GM23338 (cell line): ENCODE measurements at regions not wholly inside any gene's neighbourhood (a gene's known extent, or its start where the extent isn't known, plus 50 kb on each side); places are given as distances from the start of the nearest gene placed in this dataset.

Experiments used
- CTCF ChIP-seq, 2 experiments: fragments of 200-600 bp in 1 of 2; sonication (generic) in 1 of 2; conservative IDR thresholded peaks; 2 replicates each; pipeline versions ENCODE4 v1.5.1 to v1.6.1; 2016 to 2017; ENCODE audit warnings: antibody characterized with exemption in 2 of 2, low read depth in 2 of 2, mild to moderate bottlenecking in 2 of 2, moderate library complexity in 1 of 2
- REST ChIP-seq: IDR thresholded peaks from one replicate; pipeline ENCODE4 v1.6.1; 2018; ENCODE audit warnings: antibody characterized with exemption; ENCODE audit not compliant: unreplicated experiment

GRCh38 chrX:40316502-40316901 lies 218.7 kb upstream of the BCOR start:
- TF ChIP-seq REST (no peak), CTCF (conservative IDR thresholded peaks at IDR 0.05; ENCODE audit: low read depth in 2 of 2) (no peak)
